Breast epithelium (tissue), 4 donors: ENCODE measurements at regions not wholly inside any gene's neighbourhood (a gene's known extent, or its start where the extent isn't known, plus 50 kb on each side); places are given as distances from the start of the nearest gene placed in this dataset.

Source experiments
- DNase-seq, 2 donors: peaks; one replicate each; pipeline ENCODE4 v3.0.0-alpha.2; 2019; ENCODE audit warnings: low spot score in 2 of 2
- H3K27ac ChIP-seq, 2 donors: fragments of 200-600 bp; sonication (generic) in 1 of 2; one replicate each; pipeline ENCODE4 v1.5.1; 2016 to 2019; ENCODE audit warnings: mild to moderate bottlenecking in 1 of 2
- H3K27me3 ChIP-seq, 2 donors: fragments of 200-600 bp; sonication (generic) in 1 of 2; one replicate each; pipeline versions ENCODE4 v1.5.1 to v1.6.0; 2017 to 2019; ENCODE audit warnings: control low read depth in 1 of 2, mild to moderate bottlenecking in 1 of 2
- H3K36me3 ChIP-seq: fragments of 200-600 bp; one replicate; pipeline ENCODE4 v1.5.1; 2019
- H3K4me1 ChIP-seq, 2 donors: fragments of 200-600 bp; sonication (generic); one replicate each; pipeline ENCODE4 v1.5.1; 2016 to 2019; ENCODE audit warnings: control low read depth in 1 of 2
- H3K4me3 ChIP-seq, 3 donors: fragments of 200-600 bp; sonication (generic); 1 replicate in 2 of 3; 2 replicates in 1 of 3; pipeline ENCODE4 v1.5.1; 2016 to 2019; ENCODE audit warnings: mild to moderate bottlenecking in 3 of 3, moderate library complexity in 2 of 3
- H3K9me3 ChIP-seq, 2 donors: fragments of 200-600 bp; sonication (generic) in 1 of 2; one replicate each; pipeline ENCODE4 v1.5.1; 2016 to 2019; ENCODE audit warnings: control low read depth in 1 of 2
- POLR2A ChIP-seq: fragments of 450-650 bp; IDR thresholded peaks from one replicate; pipeline ENCODE4 v1.6.1; 2016; ENCODE audit warnings: antibody characterized with exemption, mild to moderate bottlenecking, moderate library complexity
- POLR2AphosphoS5 ChIP-seq, 3 donors: sonication (generic); formaldehyde crosslinking; IDR thresholded peaks; one replicate each; pipeline ENCODE4 v1.6.1; 2017; ENCODE audit warnings: antibody characterized with exemption in 3 of 3
- intact Hi-C: fragments of 100-400 bp; cut with DNase I; formaldehyde crosslinking; loops from one replicate; pipeline ENCODE4 v1.15.1; 2023; ENCODE audit warnings: low total_unique reads
- TF ChIP-seq, protein P1 (sequence below), 3 donors: fragments of 450-650 bp; IDR thresholded peaks; one replicate each; pipeline ENCODE4 v1.5.1; 2016 to 2017; ENCODE audit warnings: antibody characterized with exemption in 3 of 3, mild to moderate bottlenecking in 3 of 3, moderate library complexity in 3 of 3

GRCh38 chr1:11400155-11400554 lies 78.8 kb upstream of the DISP3 start:
- Histone ChIP-seq H3K4me3 (no peak overlapping the region), H3K4me1 (no peaks in the 10 kb centered on the region), H3K27ac (no peak overlapping the region), H3K9me3 (peaks cover 7 to 8% of the 10 kb centered on the region in 2 donors), H3K36me3 (no peaks in the 10 kb centered on the region), H3K27me3 (peaks cover 0 to 30% of the 10 kb centered on the region in 2 donors)
- no peak for DNase-seq
- TF ChIP-seq, protein P1, sequence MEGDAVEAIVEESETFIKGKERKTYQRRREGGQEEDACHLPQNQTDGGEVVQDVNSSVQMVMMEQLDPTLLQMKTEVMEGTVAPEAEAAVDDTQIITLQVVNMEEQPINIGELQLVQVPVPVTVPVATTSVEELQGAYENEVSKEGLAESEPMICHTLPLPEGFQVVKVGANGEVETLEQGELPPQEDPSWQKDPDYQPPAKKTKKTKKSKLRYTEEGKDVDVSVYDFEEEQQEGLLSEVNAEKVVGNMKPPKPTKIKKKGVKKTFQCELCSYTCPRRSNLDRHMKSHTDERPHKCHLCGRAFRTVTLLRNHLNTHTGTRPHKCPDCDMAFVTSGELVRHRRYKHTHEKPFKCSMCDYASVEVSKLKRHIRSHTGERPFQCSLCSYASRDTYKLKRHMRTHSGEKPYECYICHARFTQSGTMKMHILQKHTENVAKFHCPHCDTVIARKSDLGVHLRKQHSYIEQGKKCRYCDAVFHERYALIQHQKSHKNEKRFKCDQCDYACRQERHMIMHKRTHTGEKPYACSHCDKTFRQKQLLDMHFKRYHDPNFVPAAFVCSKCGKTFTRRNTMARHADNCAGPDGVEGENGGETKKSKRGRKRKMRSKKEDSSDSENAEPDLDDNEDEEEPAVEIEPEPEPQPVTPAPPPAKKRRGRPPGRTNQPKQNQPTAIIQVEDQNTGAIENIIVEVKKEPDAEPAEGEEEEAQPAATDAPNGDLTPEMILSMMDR (IDR thresholded peaks at IDR 0.05), result no peak
- TF ChIP-seq POLR2AphosphoS5 (IDR thresholded peaks at IDR 0.05) (no peak), POLR2A (no peak)
- intact Hi-C loops, result loop anchor here (10.0 kb wide), 1 partner anchor 195 kb away; no protein-coding TSS in a partner anchor

GRCh38 chr1:11400567-11400966 lies 78.4 kb upstream of the DISP3 start:
- peaks cover 7 to 8% of the 10 kb centered on the region in 2 donors for H3K9me3 ChIP-seq
- intact Hi-C loops, result loop anchor here (10.0 kb wide), 1 partner anchor 194 kb away; no protein-coding TSS in a partner anchor
- H3K27me3 ChIP-seq, result peaks cover 0 to 26% of the 10 kb centered on the region in 2 donors
- TF ChIP-seq, protein P1 (IDR thresholded peaks at IDR 0.05), result no peak
- TF ChIP-seq POLR2AphosphoS5 (IDR thresholded peaks at IDR 0.05), result no peak
- TF ChIP-seq POLR2A, result no peak
- no peak overlapping the region for H3K4me3 ChIP-seq
- H3K36me3 ChIP-seq, result no peaks in the 10 kb centered on the region
- DNase-seq, result no peak
- H3K27ac ChIP-seq, result no peak overlapping the region
- H3K4me1 ChIP-seq, result no peaks in the 10 kb centered on the region

DNA sequence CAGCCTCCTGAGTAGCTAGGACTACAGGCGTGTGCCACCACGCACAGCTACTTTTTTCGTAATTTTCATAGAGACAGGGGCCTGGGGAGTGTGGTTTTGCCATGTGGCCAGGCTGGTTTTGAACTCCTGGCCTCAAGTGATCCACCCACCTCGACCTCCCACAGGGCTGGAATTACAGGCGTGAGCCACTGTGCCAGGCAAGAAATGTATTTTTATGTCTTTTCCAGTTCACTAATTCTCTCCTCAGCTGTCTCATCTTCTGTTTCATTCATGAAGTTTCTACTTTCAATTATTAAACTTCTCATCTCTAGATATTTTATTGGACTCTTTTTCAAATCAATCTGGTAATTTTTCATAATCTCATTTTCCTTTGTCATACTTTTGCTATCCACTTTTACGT lies 72.1 kb upstream of the DISP3 start:
- no peak for DNase-seq

DNA sequence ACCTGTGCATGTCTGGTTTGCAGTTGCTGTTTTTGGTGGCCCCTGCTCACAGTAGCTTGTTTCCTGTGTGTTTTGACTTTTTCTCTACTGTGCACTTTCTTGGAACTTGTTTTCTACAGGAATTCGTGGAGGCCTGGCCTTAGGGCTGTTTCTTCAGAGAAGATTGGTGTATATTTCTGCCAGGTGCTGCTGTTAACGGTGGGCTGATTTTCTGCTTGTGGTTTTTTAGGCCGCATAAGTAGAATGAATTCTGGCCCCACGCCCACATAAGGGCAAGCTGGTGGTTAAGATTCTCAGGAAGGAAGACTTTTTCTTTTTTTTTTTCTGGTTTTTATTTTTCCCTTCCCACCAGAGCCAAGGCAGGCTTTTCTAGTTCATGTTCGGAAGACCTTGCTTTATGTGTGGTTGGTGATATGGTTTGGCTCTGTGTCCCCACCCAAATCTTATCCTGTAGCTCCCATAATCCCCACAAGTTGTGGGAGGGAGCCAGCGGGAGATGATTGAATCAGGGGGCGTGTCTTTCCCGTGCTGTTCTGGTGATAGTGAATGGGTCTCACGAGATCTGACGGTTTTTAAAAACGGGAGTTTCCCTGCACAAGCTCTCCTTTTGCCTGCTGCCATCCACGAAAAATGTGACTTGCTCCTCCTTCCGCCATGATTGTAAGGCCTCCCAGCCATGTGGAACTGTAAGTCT lies 71.5 kb upstream of the DISP3 start:
- H3K4me1 ChIP-seq, result no peaks in the 10 kb centered on the region
- peaks cover 5 to 7% of the 10 kb centered on the region in 2 donors for H3K9me3 ChIP-seq
- intact Hi-C loops, result loop anchor here (10.0 kb wide), 1 partner anchor 187 kb away; no protein-coding TSS in a partner anchor
- DNase-seq, result peak in 1 of 2 donors; percentile 51
- no peak overlapping the region for H3K4me3 ChIP-seq
- peaks cover 0 to 4% of the 10 kb centered on the region in 2 donors for H3K27me3 ChIP-seq
- TF ChIP-seq, protein P1 (IDR thresholded peaks at IDR 0.05), result no peak
- TF ChIP-seq POLR2AphosphoS5 (IDR thresholded peaks at IDR 0.05), result no peak
- no peak for TF ChIP-seq POLR2A
- no peak overlapping the region for H3K27ac ChIP-seq
- no peaks in the 10 kb centered on the region for H3K36me3 ChIP-seq

More for the DNA sequence above, 72.1 kb upstream of the DISP3 start:
- Histone ChIP-seq H3K4me3 (no peak overlapping the region), H3K36me3 (no peaks in the 10 kb centered on the region), H3K27ac (no peak overlapping the region), H3K9me3 (peaks cover 7 to 12% of the 10 kb centered on the region in 2 donors), H3K27me3 (no peaks in the 10 kb centered on the region), H3K4me1 (no peaks in the 10 kb centered on the region)
- intact Hi-C loops, result loop anchor here (10.0 kb wide), 1 partner anchor 188 kb away; no protein-coding TSS in a partner anchor
- no peak for TF ChIP-seq POLR2A
- TF ChIP-seq, protein P1 (IDR thresholded peaks at IDR 0.05), result no peak

DNA sequence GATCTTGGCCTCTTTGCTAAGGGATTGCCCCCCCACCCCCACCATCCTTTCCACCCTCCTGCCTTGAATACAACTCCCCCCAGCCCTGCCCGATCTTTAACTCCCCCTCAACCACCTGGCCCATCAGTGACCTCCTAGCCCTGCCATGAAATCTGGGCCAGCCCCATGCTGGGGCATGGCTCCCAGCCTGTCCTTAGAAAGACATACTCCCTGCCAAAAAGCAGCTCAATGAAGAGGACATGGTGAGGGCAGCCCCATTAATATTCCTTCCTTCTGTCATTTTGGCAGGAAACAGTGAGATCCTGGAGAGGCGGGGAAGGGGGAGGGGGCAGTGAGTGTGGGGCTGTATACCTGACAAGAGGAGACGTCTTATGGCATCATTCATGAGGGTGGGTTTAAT lies 66.8 kb upstream of the DISP3 start:
- DNase-seq, result no peak
- H3K27me3 ChIP-seq, result peaks cover 0 to 21% of the 10 kb centered on the region in 2 donors
- no peaks in the 10 kb centered on the region for H3K9me3 ChIP-seq
- no peak overlapping the region for H3K4me3 ChIP-seq
- H3K36me3 ChIP-seq, result no peaks in the 10 kb centered on the region
- TF ChIP-seq POLR2AphosphoS5 (IDR thresholded peaks at IDR 0.05), result no peak
- TF ChIP-seq, protein P1 (IDR thresholded peaks at IDR 0.05), result no peak
- TF ChIP-seq POLR2A, result no peak
- no peaks in the 10 kb centered on the region for H3K4me1 ChIP-seq
- no peak overlapping the region for H3K27ac ChIP-seq
- intact Hi-C loops, result no loop called here
